K562 (cell line): ENCODE measurements at regions not wholly inside any gene's neighbourhood (a gene's known extent, or its start where the extent isn't known, plus 50 kb on each side); places are given as distances from the start of the nearest gene placed in this dataset.

Experiments used
- ATAC-seq: fragments of 200-7000 bp; cut with Tn5 transposase; 3 replicates; pipeline ENCODE4 v1.9.1; 2020; ENCODE audit warnings: moderate library complexity
- BruUV-seq: library from RNA; stranded (reverse); fragments of 400-500 nt; replicated peaks from 2 replicates; lab custom pipeline; 2021; lab: Mats Ljungman, UMichigan
- CTCF ChIA-PET: fragments of 300-600 bp; formaldehyde crosslinking; extraction: SDS; loops from one replicate; lab custom pipeline; 2021; ENCODE audit warnings: low intra/inter-chr PET ratio; lab: Yijun Ruan, JAX
- POLR2A ChIA-PET: fragments of 300-600, 350-650 bp; sonication (Branson Sonifier 250); formaldehyde crosslinking; extraction: SDS; loops from one replicate; lab custom pipeline; 2021; ENCODE audit warnings: antibody characterized with exemption, inconsistent platforms; lab: Yijun Ruan, JAX
- DNase-seq, 4 experiments: peaks; one replicate each; pipeline versions ENCODE4 v3.0.0 to v3.0.0-alpha.2; 2011 to 2018; ENCODE audit warnings: low spot score in 3 of 4, mixed read lengths in 3 of 4; ENCODE audit errors: extremely low read depth in 1 of 4
- FAIRE-seq: peaks from 2 replicates; lab custom pipeline; 2011; peaks lifted over from hg19 to GRCh38; lab: Jason Lieb, UNC
- H2AFZ ChIP-seq: 2 replicates; pipeline ENCODE4 v1.6.0; 2011; ENCODE audit warnings: low read depth, low read length, control low read depth, inconsistent platforms
- H3K27ac ChIP-seq: fragments of 200-600 bp; 3 replicates; pipeline ENCODE4 v1.8.0; 2011; ENCODE audit warnings: low read depth, mild to moderate bottlenecking, control low read depth, inconsistent platforms, low read length, moderate library complexity, mixed read lengths; ENCODE audit errors: extremely low read depth
- H3K27me3 ChIP-seq, 2 experiments: fragments of 300-600 bp in 1 of 2; 2 replicates in 1 of 2; 3 replicates in 1 of 2; pipeline versions ENCODE4 v1.6.0 to v1.8.0; 2011; ENCODE audit warnings: inconsistent platforms in 2 of 2, low read length in 2 of 2, mild to moderate bottlenecking in 1 of 2, mixed read lengths in 1 of 2, moderate library complexity in 1 of 2; ENCODE audit not compliant: control insufficient read depth in 2 of 2, insufficient read depth in 2 of 2
- H3K36me3 ChIP-seq: fragments of 300-600 bp; 3 replicates; pipeline ENCODE4 v1.8.0; 2011; ENCODE audit warnings: mild to moderate bottlenecking, low read length, inconsistent platforms; ENCODE audit not compliant: control insufficient read depth, insufficient read depth
- H3K4me1 ChIP-seq, 2 experiments: fragments of 200-600 bp in 1 of 2; replicated peaks in 1 of 2; 2 replicates in 1 of 2; 3 replicates in 1 of 2; pipeline versions ENCODE4 v1.5.1 to v1.8.0; 2011; ENCODE audit warnings: inconsistent platforms in 2 of 2, low read length in 2 of 2, mild to moderate bottlenecking in 1 of 2, mixed read lengths in 1 of 2, moderate library complexity in 1 of 2; ENCODE audit not compliant: control insufficient read depth in 2 of 2, insufficient read depth in 2 of 2
- H3K4me2 ChIP-seq: 2 replicates; pipeline ENCODE4 v1.6.1; 2011; ENCODE audit warnings: low read length, control low read depth, inconsistent platforms, mixed read lengths; ENCODE audit not compliant: insufficient read depth
- H3K4me3 ChIP-seq: fragments of 200-600 bp; sonication (generic), shearing (Covaris generic); 2 replicates; pipeline ENCODE4 v1.5.1; 2016; ENCODE audit warnings: control low read depth, inconsistent platforms
- H3K79me2 ChIP-seq: fragments of 200-600 bp; 3 replicates; pipeline ENCODE4 v1.8.0; 2011; ENCODE audit warnings: low read length, inconsistent platforms; ENCODE audit not compliant: control insufficient read depth, insufficient read depth
- H3K9ac ChIP-seq, 2 experiments: 2 replicates each; pipeline versions ENCODE4 v1.6.0 to v1.6.1; 2011; ENCODE audit warnings: low read depth in 2 of 2, low read length in 2 of 2, control low read depth in 1 of 2, inconsistent platforms in 1 of 2, mild to moderate bottlenecking in 1 of 2, mixed read lengths in 1 of 2; ENCODE audit not compliant: insufficient read depth in 1 of 2
- H3K9me1 ChIP-seq: one replicate; pipeline ENCODE4 v1.6.0; 2011; ENCODE audit warnings: inconsistent platforms, mild to moderate bottlenecking, low read length, moderate library complexity; ENCODE audit not compliant: control insufficient read depth, insufficient read depth
- H3K9me3 ChIP-seq: replicated peaks from 2 replicates; pipeline ENCODE4 v1.5.1; 2011; ENCODE audit warnings: low read depth, low read length, inconsistent platforms; ENCODE audit not compliant: control insufficient read depth, insufficient read depth
- H4K20me1 ChIP-seq: replicated peaks from 2 replicates; pipeline ENCODE4 v1.6.1; 2011; ENCODE audit warnings: low read length, inconsistent platforms, mixed read lengths; ENCODE audit not compliant: control insufficient read depth, insufficient read depth
- EHMT2 ChIP-seq: fragments of 450-650 bp; IDR thresholded peaks from 2 replicates; pipeline ENCODE4 v1.6.1; 2018; ENCODE audit warnings: antibody characterized with exemption
- ERF ChIP-seq: fragments of 450-650 bp; formaldehyde crosslinking; IDR thresholded peaks from 2 replicates; pipeline ENCODE4 v1.4.0; 2020; ENCODE audit warnings: mild to moderate bottlenecking, mixed read lengths
- HSF4 ChIP-seq: fragments of 250-450 bp; sonication (Bioruptor Pico); IDR thresholded peaks from 2 replicates; pipeline ENCODE4 v2.1.2; 2022; ENCODE audit warnings: mild to moderate bottlenecking, moderate library complexity, borderline replicate concordance
- KDM2B ChIP-seq: fragments of 250-450 bp; sonication (Bioruptor Pico); IDR thresholded peaks from 2 replicates; pipeline ENCODE4 v1.8.0; 2021; ENCODE audit warnings: mild to moderate bottlenecking, moderate library complexity
- SIX5 ChIP-seq, 2 experiments: IDR thresholded peaks; 2 replicates each; pipeline ENCODE4 v1.6.1; 2011; ENCODE audit warnings: low read length in 2 of 2, borderline replicate concordance in 1 of 2, low read depth in 1 of 2, mild to moderate bottlenecking in 1 of 2, moderate library complexity in 1 of 2; ENCODE audit not compliant: insufficient read depth in 1 of 2
- SRSF7 ChIP-seq: fragments of 200-400 bp; formaldehyde crosslinking; optimal IDR thresholded peaks from 2 replicates; pipeline ENCODE3; 2017; ENCODE audit warnings: mild to moderate bottlenecking, low read depth, low read length
- TAL1 ChIP-seq: fragments of 450-650 bp; IDR thresholded peaks from 2 replicates; pipeline ENCODE4 v1.6.1; 2016; ENCODE audit warnings: mild to moderate bottlenecking
- ZNF3 ChIP-seq: fragments of 250-450 bp; sonication (Bioruptor Pico); IDR thresholded peaks from 2 replicates; pipeline ENCODE4 v1.5.0; 2021; ENCODE audit warnings: mild to moderate bottlenecking, moderate library complexity
- WGBS: fragments of 100-300 bp; shearing (Covaris generic); methylation state at CpG from one replicate; pipeline ENCODE4 v1.1.6; 2016; ENCODE audit warnings: low coverage, mixed read lengths; ENCODE audit not compliant: insufficient coverage; ENCODE audit errors: missing lambda C conversion rate; 5-methylcytosine and 5-hydroxymethylcytosine counted together
- in situ Hi-C: fragments of 300-500 bp; cut with MboI; formaldehyde crosslinking; loops from 4 replicates; pipeline ENCODE4 v1.15.0; 2018; ENCODE audit warnings: inconsistent platforms, mixed read lengths
- intact Hi-C: fragments of 100-400 bp; cut with micrococcal nuclease; formaldehyde crosslinking; loops from 2 replicates; pipeline ENCODE4 v1.14.2; 2022

DNA sequence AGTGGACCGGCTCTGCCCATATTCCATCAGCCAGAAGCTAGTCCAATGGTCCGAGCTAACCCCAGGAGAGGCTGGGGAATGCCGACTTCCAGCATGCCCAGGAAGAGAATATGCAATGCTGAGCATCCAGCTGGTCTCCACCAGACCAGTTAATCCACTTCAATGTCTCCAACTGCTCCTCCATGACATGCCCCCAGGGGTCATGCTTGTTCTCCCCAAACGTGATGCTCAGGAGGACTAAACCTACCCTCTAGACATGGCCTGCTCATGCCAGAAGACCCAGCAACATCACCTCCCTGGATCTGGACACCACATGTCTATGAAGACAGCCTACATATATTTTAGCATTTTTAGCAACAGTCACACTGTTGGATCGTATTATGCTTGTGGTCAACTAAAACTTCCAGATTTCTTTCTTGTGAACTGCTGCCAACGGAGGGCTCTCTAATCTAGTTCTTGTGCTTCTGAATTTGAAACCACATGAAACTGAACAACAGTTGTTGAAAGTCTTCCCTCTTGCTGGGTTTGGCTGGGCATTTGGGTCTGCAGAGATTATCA lies 245.1 kb downstream of the SOX9 start:
- no peaks in the 10 kb centered on the region for H4K20me1 ChIP-seq
- no peak for TF ChIP-seq SIX5 (IDR thresholded peaks at IDR 0.05; ENCODE audit: borderline replicate concordance in 1 of 2, insufficient read depth in 1 of 2, low read depth in 1 of 2, low read length in 2 of 2)
- H3K27me3 ChIP-seq = no peaks in the 10 kb centered on the region; a peak in 1 of 5 replicates
- no peaks in the 10 kb centered on the region for H3K9me3 ChIP-seq
- no peak for ATAC-seq
- no peak overlapping the region for H3K4me3 ChIP-seq
- H3K4me1 ChIP-seq = no peaks in the 10 kb centered on the region
- H3K27ac ChIP-seq = no peak overlapping the region
- in situ Hi-C loops = no loop called here
- H2AFZ ChIP-seq = no peak overlapping the region
- no peak for FAIRE-seq
- no peaks in the 10 kb centered on the region for H3K9me1 ChIP-seq
- H3K4me2 ChIP-seq = no peak overlapping the region
- H3K79me2 ChIP-seq = no peaks in the 10 kb centered on the region
- no peak overlapping the region for H3K9ac ChIP-seq
- BruUV-seq = no TSS peak
- POLR2A ChIA-PET = no interaction called here
- CTCF ChIA-PET = no interaction called here
- DNase-seq = no peak
- H3K36me3 ChIP-seq = no peaks in the 10 kb centered on the region
- intact Hi-C loops = no loop called here
- WGBS = 3% methylated on average over 6 of the region's 6 CpGs

DNA sequence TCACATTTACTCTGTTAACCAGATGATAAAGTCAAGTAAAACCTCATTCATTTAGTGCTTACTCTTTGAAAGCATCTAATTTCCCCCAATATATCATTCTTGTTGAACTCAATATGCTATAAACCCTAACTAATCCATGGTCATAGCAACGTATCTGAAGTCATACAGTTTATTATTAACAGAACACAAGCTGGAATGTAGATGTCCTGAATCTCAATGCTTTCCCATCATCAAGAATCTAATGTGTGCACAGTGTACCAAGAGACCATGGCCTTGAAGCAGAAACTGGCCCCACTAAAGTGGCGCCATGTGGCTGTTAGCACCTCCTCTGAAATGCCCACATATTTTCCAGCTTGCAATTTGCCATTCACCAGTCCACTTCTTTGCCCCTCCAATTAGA lies 245.8 kb downstream of the SOX9 start:
- ChIA-PET POLR2A (no interaction called here), CTCF (no interaction called here)
- H2AFZ ChIP-seq = no peak overlapping the region
- H3K4me3 ChIP-seq = no peak overlapping the region
- intact Hi-C loops (no loop called here), in situ Hi-C loops (no loop called here)
- BruUV-seq = no TSS peak
- H3K9me1 ChIP-seq = no peaks in the 10 kb centered on the region
- H3K27me3 ChIP-seq = no peaks in the 10 kb centered on the region; a peak in 1 of 5 replicates
- TF ChIP-seq SRSF7 (no peak), ERF (CRISPR knock-in tag) (no peak), TAL1 (no peak), ZNF3 (CRISPR knock-in tag) (no peak), EHMT2 (no peak), KDM2B (CRISPR knock-in tag) (no peak), HSF4 (CRISPR knock-in tag) (no peak)
- no peaks in the 10 kb centered on the region for H3K79me2 ChIP-seq
- no peak overlapping the region for H3K27ac ChIP-seq
- H3K36me3 ChIP-seq = no peaks in the 10 kb centered on the region
- H3K4me2 ChIP-seq = no peak overlapping the region
- no peaks in the 10 kb centered on the region for H4K20me1 ChIP-seq
- no peaks in the 10 kb centered on the region for H3K9me3 ChIP-seq
- 0% methylated on average over 2 of the region's 2 CpGs for WGBS
- FAIRE-seq (no peak), ATAC-seq (no peak), DNase-seq (no peak)
- H3K9ac ChIP-seq = no peak overlapping the region
- H3K4me1 ChIP-seq = no peaks in the 10 kb centered on the region
